CD4-positive, alpha-beta T cell treated with Interleukin-6 for 4 hours (primary cell): ENCODE measurements at regions not wholly inside any gene's neighbourhood (a gene's known extent, or its start where the extent isn't known, plus 50 kb on each side); places are given as distances from the start of the nearest gene placed in this dataset.

Experiments
- DNase-seq: peaks from one replicate; pipeline ENCODE4 v3.0.0-alpha.2; 2020; ENCODE audit warnings: mixed read lengths

DNA sequence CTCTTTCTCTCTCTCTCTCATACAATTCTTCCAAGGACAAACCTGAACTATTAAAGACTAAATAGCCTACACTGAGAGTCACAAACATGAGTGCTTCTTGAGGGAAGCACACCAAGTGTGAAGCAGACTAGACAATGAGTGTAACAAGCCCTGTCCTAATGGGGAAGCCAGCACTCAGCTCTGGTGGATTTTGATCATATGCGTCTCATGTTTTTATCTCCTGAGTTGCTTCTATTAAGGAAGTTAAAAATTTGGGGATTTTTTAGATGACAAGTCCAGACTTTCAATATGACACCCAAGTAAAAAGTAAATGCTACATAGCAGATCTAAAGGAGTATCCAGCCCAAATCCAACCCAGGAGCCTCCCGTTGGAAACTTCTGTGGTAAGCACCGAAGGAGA is 437.8 kb downstream of the RFC3 start:
- DNase-seq = no peak

DNA sequence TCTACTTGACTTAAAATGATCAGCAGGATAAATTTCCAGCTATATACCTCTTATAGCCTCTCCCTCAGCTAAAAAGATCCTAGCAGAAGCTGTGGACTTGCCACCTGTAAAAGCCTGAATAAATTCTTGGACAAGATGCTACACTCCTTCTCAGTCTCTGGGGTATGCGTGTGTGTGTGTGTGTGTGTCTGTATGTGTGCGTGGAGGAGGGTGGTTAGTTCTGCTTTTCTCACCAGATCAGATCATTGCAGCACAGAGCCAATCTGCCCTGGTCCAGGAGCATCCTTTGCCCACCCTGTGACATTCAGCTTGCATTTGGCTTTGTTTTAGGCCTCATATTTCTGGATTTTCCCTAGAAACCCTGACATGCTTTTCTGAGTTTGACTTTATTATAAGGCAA is 438.3 kb downstream of the RFC3 start:
- DNase-seq = no peak

DNA sequence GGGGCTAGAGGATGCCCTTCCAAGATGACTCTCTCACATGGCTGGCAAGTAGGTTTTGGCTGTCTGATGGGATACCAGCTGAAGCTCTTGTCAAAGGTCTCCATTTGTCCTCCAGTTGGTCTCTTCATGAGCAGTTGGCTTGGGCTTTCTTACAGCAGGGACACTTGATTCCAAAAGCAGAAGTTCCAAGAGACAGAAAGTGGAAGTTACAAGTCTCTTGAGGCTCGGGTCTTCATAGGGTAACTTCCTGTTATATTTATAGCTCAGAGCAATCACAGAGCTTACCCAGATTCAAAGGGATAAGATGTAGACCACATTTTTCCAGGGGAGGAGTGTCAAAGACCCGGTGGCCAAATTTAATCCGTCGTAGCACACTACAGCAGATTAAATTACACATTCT is 440.0 kb downstream of the RFC3 start:
- no peak for DNase-seq

DNA sequence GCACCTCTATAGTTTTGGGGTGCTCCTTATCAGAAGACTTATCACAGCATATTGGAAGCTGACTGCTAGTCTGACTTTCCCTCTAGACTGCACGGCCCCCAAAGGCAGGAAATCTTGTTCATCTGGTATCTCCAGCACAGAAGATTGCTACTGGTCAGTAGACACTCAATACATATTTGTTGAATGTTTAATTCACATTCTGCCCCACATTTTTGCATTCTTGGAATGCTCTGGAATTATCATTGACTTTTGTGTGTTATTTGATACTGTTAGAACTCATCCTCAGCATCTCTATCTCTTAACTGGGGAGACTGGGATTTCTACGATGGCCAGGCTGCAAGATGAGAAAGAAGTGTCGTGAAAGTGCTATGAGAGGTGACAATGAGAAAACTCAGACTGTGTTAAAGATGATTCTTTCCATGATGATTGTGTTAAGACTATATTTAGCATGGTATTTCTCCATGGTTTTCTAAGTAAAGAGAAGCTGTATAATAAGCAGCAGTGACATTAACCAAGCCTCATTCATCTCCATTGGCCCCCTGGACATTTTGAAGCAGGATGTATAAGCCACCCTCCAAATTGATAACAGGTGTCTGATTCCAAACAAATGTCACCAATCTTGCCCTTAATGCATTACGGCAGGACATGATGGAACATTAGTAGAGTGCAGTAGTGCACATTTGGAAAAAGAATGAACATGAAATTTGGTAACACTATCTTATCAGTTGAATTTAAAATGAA is 440.9 kb downstream of the RFC3 start:
- no peak for DNase-seq

DNA sequence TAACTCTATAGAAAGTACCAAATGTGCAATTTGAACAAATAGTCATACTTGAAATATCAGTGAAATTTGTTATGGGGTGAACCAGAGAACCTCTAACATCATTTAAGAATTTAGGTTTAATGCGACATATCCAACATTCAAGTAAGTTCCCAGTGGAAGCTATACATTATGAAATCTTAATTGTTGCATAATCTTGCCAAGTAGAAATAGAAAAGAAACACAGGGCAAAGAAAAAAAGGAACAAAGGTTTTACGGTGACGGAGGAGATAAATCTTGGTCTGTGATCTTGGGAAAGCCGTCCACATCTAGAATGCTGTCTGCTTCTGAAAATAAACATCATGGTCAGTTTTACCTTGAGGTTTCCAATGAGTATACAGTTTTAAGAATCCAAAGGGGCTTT is 445.7 kb downstream of the RFC3 start:
- DNase-seq = no peak

DNA sequence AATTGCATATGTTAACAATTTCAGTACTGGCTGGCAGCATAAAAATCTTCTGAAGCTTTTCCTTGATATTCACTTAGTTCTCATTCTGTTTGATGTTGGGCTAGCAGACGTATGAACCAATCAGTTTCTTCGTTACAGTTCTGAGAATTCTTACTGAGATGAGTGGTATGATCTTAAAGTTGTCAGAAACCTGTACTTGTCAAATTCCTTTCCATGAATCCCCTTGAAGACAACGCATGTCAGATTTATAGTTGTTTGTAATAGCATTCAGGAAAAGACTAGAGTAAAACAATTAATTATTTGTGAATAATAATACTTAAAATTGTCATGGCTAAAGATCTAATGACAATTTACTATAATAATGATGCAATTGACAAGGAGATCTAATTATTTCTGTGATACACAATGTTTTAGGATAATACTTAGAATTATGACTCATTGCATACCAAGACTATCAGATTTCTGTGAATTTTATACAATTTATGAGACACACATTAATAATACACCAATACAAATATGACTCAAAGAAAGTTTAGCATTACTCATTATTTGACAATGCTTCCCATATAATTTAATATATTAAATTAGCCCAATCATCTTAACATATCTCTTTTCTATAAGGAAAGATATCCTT is 447.2 kb downstream of the RFC3 start:
- DNase-seq = no peak

DNA sequence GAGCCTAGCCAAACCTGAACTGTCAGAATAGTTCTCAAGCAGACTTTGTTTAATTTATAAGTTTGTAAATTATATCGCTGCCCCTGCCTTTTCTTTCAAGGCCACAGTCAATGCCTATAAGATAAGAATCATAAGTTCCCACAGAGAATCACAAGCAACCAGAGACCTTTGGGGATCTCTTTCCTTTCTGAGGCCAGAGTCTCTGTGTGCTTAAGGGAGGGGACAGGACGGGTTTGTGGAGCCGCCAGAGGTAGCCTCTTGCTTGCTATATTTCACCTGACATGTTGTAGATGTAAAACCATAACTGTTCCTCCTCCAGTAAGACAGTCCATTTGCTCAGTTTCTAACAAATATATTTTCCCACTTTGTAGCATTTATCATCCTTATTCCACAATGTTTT is 458.8 kb downstream of the RFC3 start:
- no peak for DNase-seq

DNA sequence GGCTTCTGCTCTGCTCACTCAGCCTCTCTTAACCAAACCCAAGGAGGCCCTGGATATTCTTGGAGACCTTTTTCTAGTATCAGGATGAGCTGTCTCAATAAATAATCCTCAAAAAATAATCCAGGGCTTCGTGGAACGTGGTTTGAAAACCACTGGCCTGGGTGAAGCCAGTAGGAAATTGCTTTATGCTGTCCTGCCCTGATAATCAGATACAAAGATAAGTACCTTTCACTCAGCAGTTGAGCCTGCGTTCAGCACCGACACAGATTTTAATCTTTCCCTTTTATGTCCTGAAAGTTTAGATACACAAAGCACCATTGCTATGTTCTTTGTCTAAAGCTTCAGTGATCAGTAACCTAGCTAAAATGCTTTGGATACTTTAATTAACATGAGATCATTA is 460.0 kb downstream of the RFC3 start:
- DNase-seq = no peak

DNA sequence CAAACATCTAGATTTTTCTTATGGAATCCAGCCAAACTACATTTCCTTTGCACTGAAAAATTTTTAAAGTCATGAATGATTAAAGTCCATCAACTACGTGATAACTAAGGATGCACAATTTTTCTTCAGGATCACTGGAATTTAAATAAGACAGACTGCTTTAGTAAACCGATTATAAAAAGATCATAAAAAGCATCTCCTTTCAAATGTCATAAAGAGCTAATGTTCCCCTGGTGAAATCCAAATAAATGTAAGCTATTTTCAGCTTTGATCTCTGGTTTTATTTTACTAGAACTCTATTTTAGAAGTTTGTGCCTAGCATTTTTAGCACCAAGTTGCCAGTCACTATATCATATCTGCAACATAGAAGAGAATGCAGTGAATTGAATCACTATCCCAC is 460.8 kb downstream of the RFC3 start:
- DNase-seq = no peak

DNA sequence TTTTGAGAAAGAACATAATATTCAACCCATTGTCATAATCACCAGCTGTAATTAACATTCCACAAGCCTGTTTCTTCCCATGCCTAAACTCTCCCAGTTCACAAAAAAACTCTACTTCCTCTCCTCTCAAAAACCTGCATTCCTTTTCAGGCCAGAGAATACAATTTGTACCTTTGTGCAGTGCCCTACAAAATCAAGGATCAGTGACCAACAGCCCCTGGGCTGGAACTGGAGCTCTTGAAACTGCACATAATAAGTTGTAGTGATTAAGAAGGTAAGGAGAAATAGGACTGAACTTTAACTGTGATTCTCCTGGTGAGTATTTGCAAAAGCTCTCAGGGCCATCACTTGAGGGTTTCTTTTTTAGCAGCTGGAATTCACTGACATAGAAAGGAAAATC is 472.7 kb downstream of the RFC3 start:
- no peak for DNase-seq

DNA sequence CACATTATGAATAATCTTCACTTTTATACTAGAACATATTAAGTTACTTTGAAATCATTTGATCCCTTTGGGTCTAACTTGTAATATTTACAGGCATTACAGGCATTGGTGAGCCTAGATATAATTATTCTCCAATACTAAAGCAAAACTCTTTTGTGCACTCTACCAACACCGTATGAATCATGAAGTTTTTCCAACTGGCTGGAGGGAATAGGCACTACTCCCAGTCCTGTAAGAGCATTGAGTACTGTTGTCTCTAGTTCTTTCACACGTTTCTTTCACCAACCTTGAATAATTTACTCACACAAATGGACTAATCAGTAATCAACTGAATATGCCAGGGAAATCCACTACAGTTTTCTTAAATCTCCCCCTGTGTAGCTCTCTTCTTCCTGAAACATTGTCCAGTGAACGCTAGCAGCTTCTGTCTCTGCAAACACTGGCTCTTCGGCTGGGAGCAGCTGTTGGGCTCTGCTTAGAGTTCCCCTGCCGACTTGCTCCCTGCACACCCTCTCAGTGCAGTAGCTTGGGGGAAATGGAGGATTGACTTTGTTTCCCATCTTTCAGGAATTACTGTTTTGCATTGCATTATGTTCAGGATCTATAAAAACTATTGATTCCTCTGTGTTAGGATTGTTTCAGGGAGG is 476.7 kb downstream of the RFC3 start:
- DNase-seq = no peak

DNA sequence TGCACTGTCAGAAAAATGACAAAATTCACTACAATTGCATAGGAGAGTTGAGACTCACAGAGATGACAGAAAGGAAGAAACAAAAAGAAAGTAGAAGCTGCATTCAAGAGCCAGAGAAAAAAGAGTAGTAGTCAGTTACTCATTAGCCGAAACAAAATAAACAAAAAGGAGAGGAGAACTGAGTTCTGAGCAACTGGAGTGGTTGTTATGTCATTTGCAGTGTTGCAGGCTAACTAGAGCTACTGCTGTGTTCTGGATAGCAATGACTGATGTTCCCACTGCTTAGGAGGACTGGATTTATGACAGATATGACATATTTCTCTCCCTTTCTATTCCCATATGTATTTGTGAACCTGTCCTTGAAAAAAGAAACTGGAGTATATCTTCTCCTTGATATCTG is 482.6 kb downstream of the RFC3 start:
- DNase-seq = no peak

DNA sequence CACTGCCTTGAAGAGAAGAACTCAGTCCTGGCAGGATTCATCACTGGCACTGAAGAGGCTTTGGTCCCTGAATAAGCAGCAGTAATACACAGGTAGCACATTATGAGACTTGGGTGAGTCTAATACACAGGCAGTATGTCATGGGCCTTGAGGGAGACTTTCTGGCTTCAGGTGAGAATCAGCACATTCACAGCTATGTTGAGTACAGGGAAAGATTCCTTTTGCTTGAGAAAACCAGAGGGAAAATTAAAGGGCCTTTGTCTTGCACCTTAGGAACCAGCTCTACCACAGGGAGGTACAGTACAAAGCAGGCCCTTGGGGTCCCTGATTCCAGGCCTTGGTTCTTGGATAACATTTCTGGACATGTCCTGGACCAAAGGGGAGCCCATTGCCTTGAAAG is 484.6 kb downstream of the RFC3 start:
- DNase-seq = no peak

DNA sequence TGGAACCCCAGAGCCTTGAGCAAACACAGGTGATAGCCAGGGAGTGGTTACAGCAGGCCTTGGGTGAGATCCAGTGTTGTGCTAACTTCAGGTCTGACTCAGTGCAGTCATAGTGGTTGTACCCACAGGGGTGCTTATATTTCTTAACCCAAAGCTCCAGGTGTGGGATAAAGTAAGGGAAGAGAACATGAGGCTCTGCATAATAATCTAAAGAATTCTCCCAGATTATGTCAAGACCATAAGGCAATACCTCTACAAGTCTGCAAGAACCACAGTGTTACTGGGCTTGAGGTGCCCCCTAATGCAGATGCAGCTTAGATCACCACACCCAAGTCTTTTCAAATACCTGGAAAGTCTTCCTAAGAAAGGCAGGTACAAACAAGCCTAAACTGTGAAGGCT is 485.4 kb downstream of the RFC3 start:
- DNase-seq = no peak

DNA sequence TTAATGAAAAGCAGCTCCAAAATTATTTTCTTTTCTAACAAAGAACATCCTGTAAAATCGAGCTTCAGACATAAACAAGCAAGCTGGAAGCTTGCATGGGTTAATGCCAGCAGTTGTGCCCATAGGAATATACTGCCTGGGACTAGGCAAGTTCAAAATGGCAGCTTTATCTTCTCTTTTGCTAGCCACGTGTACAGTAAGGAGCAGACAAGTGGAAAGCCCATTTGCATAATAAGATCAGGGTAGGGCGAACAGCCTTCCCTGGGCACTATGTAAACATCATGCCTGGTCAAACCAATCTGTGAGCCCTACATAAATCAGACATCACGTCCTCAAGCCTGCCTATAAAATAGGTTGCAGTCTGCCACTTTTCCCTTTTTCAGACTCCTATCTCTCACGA is 489.7 kb downstream of the RFC3 start:
- DNase-seq = no peak

DNA sequence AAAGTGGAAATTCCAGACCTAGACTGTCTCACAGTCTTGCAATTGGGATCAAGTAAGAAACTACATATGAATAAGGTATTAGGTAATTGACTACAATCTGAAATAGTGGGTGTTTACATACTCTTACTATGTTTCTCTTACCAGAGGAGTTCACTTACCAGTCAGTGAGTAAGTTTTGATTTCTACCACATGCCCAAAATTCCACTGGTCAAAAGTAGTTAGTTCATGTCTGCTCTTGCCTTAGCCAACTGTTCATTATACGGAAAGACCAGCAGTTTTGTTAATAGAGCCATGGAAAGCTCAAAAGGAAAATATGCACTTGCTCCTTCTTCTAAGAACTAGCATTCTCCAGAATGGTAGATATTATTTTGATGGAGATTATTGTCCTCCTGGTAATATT is 490.8 kb downstream of the RFC3 start:
- DNase-seq = no peak

DNA sequence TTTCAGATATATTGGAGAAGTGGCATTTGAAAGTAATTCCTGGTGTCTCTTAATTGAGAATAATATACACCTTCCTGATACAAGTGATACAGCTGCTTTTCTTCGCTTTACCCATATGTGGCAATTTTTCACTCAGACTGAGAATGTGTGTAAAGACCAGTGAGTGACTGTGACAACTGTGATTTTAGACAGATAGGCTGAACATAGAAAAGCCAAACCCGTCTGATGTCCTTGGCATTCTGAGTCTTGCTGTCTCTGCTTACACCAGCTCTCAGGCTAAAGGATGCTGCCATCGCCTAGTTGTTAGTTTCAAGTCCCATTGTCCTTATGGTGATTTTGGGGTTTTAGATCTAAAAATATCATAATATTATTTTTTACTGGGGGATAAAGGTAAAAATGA is 492.6 kb downstream of the RFC3 start:
- DNase-seq = no peak

DNA sequence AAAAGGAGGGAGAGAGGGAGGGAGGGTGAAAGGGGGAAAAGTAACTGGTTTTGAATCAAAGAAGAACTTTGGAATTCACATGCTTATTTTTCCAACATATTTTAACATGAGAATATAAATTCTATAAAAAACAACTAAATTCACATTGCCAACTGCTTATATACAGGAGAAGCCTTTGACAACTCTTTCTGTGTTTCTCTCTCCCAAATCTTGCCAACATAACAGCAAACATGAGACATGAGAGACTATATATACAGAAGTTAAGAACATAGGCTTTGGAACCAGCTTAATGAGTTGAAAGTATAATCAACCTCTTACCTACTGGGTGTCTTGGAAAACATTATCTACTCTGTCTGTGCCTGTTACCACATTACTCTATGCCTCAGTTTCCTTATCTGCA is 493.3 kb downstream of the RFC3 start:
- DNase-seq = no peak

DNA sequence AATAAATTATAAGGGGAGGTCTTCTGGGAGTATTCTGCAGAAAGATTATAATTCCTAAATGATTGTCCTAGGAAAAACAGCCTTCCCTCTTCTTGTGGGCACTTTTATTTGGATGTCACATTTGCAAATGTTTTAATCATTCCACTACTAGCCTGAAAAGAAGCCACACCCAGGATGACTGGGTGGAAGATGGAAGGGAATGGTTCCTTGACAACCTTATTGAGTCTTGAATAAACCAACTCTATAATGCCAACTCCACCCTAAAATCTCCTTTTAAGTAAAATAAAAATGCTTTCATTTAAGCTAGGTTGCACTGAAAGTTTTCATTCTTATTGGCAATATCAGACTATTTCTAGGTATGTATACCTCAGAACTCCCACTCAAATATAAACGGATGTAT is 494.6 kb downstream of the RFC3 start:
- no peak for DNase-seq

DNA sequence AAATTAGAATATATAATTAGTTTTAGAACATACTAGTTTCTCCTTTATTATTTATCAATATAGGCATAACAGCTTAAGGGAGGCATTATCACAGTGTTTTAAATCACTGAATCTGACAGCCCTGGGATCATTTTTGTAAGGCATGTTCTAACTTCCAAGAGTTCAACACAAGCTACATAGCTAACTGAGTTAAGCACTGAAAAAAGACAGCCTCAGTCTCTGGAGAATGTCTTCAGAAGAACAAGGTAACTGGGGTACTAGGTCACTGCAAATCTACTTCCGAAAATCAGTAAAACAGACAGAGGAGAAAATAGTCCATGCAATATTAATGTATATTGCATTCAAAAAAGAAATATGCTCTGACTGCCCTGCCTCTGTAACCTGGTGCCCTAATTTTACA is 502.1 kb downstream of the RFC3 start:
- DNase-seq = no peak

DNA sequence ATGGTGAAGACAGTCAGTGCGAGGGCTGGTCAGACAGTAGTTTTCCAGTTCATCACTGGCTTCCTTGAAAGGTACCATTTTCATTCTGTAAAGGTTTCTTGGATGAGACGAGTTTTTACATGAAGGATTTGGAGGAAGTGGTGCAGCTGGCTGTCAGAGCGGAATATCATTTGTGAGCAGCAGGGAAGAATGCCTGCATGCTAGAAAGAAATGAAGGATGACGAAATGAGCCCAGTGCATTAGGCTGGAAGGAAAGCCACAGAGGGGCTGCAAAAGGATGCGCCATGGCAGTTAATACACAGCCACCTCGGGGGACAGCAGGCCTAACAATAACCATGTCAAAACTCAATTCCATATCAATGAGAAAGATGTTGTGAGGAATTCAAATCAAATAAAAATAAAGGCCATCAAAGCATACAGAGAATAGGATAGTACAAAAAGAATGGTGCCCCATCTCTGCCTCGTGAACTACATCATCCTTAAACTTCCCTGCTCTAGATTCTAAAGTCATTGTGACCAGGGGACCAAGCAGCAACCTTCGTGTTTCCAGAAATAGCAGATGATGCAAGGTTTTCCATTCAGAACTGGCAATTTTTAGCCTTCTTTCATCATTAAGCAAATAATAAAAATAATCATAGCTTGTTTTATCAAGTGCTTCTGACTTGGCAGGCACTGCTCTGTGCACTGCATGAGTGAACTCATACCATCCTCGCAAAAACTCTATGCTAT is 504.2 kb downstream of the RFC3 start:
- no peak for DNase-seq

DNA sequence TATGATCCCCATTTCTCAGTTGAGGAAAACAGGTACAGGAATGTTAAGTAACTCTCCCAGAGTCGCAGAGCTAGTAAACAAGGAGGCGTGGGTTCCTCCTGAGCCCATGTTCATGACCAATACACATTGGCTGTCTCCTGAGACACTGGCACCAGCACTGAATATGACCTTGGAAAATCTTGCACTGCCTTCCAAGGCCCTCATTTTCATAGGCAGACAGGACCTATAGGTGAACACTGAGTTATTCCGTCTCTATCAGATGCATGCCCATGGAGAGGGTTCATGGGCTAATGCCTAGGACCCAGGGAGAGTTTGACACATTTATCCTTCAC is 504.8 kb downstream of the RFC3 start:
- no peak for DNase-seq

DNA sequence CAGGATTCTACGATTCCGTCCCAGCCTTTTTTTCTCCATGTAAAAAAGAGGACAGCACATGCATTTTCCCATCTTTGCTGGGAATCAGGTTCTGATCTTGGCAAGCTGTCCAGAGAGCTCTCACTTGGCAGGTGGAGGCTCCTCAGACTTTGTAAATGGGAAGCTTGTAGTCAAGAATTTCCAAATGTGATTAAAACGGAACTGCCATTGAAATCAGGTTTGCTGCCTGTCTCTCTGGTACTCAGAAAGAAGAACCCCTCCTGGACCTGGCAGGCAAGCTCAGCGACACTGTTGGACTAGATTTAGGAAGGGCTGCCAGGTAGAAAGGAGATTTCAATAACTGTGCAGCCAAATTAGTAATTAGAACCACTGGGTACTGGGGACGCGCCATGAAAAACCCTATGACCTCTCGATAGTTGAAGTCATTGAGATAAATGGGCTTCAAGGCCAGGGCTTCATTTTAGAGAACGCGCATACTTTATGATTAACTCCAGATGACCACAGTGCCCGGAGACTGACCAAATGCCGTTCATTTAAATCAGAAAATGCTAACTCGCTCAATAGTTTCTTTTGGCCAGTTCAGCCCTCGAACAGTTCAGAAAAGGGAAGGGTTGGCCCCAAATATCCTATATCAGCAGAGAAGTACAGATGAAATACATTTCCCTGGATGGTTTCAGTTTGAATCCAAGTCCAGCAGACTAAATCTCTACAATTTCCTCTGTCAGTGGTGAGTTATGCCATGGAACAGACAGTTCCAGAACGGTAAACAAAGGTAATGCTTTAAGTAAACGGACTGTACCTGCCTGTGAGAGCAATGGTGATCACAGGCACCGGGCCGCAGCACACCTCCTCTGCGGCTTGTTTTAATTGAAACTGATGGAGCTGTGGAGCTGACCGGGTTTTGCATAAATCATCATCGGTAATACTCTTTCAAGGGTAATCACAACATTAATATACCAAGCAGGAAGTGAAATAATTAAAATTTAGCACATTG is 517.4 kb downstream of the RFC3 start:
- DNase-seq = no peak
